Calu3 (cell line): ENCODE measurements at regions not wholly inside any gene's neighbourhood (a gene's known extent, or its start where the extent isn't known, plus 50 kb on each side); places are given as distances from the start of the nearest gene placed in this dataset.

ENCODE experiments used
- BruUV-seq: library from RNA; stranded (reverse); fragments of 400-500 nt; replicated peaks from 2 replicates; lab custom pipeline; 2021; lab: Mats Ljungman, UMichigan
- CTCF ChIA-PET: fragments of 300-600 bp; sonication (Branson Sonifier 250); formaldehyde crosslinking; loops from one replicate; lab custom pipeline; 2022; ENCODE audit warnings: antibody characterized with exemption; lab: Charles Lee
- DNase-seq: peaks from one replicate; pipeline ENCODE4 v3.0.0; 2022
- H3K27ac Mint-ChIP-seq: one replicate; pipeline ENCODE4 v1.8.0; 2022; ENCODE audit warnings: mixed read lengths; ENCODE audit not compliant: unreplicated experiment
- H3K27me3 Mint-ChIP-seq: one replicate; pipeline ENCODE4 v1.8.0; 2022; ENCODE audit warnings: mixed read lengths; ENCODE audit not compliant: unreplicated experiment
- H3K36me3 Mint-ChIP-seq: one replicate; pipeline ENCODE4 v1.8.0; 2022; ENCODE audit warnings: mild to moderate bottlenecking, moderate library complexity, mixed read lengths; ENCODE audit not compliant: insufficient read depth, unreplicated experiment
- H3K4me1 Mint-ChIP-seq: one replicate; pipeline ENCODE4 v1.8.0; 2022; ENCODE audit warnings: mild to moderate bottlenecking, low read depth, mixed read lengths; ENCODE audit not compliant: unreplicated experiment
- H3K4me3 Mint-ChIP-seq: one replicate; pipeline ENCODE4 v1.8.0; 2022; ENCODE audit warnings: mild to moderate bottlenecking, low read depth, moderate library complexity, mixed read lengths; ENCODE audit not compliant: unreplicated experiment
- H3K9me3 Mint-ChIP-seq: one replicate; pipeline ENCODE4 v1.8.0; 2022; ENCODE audit warnings: low read depth, mixed read lengths; ENCODE audit not compliant: unreplicated experiment
- intact Hi-C: fragments of 100-400 bp; cut with micrococcal nuclease; formaldehyde crosslinking; loops from one replicate; pipeline ENCODE4 v1.10.0; 2022; ENCODE audit not compliant: unreplicated experiment
- TF ChIP-seq, protein P1 (sequence below): fragments of 200-600 bp; IDR thresholded peaks from one replicate; pipeline ENCODE4 v1.8.0; 2022; ENCODE audit warnings: antibody characterized with exemption; ENCODE audit not compliant: unreplicated experiment

DNA sequence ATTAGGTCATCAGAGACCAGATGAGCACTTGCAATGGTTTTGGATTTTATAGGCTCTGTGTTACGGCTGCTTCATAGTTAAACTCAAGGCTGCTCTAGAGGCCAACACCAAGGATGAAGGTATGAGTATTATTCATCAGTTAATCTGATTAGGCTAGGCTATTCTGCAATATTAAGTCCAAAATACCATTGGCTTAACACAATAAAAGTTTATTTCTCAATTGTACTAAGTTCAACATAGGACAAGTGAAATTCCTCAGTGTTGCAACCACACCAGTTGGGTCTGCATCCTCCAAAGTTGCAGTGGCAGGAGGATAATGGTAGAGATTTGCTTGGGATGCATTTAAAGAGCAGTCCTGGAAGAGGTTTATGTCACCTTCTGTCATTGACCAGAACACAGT, 538.3 kb upstream of the CDH2 start:
- TF ChIP-seq, protein P1, sequence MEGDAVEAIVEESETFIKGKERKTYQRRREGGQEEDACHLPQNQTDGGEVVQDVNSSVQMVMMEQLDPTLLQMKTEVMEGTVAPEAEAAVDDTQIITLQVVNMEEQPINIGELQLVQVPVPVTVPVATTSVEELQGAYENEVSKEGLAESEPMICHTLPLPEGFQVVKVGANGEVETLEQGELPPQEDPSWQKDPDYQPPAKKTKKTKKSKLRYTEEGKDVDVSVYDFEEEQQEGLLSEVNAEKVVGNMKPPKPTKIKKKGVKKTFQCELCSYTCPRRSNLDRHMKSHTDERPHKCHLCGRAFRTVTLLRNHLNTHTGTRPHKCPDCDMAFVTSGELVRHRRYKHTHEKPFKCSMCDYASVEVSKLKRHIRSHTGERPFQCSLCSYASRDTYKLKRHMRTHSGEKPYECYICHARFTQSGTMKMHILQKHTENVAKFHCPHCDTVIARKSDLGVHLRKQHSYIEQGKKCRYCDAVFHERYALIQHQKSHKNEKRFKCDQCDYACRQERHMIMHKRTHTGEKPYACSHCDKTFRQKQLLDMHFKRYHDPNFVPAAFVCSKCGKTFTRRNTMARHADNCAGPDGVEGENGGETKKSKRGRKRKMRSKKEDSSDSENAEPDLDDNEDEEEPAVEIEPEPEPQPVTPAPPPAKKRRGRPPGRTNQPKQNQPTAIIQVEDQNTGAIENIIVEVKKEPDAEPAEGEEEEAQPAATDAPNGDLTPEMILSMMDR: no peak

DNA sequence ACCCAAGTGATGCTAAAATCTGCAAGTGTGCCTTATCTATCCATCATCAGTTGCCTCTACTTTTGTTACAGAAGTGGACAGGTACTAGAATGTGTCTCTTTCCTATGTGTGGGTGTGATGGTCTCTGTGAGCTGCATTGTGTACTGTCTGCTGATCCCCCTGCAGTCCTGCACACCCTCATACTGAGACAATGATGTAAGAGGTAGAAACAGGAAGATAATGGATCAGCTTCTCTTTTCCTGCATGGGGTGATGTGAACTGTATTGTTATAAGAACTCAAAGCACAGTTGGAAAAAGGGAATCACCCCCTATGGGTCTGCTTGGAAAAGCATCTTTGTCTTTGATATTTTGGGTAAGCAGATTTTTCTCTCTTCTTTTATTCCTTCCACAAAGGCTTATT, 537.6 kb upstream of the CDH2 start:
- TF ChIP-seq, protein P1: no peak
- intact Hi-C loops: no loop called here

More for the DNA sequence above, 538.3 kb upstream of the CDH2 start:
- no peak for DNase-seq
- CTCF ChIA-PET: no interaction called here
- intact Hi-C loops: no loop called here
- H3K4me1 Mint-ChIP-seq: no peaks in the 10 kb centered on the region
- H3K36me3 Mint-ChIP-seq: no peaks in the 10 kb centered on the region
- H3K27ac Mint-ChIP-seq: no peak overlapping the region
- peaks cover 3% of the 10 kb centered on the region for H3K9me3 Mint-ChIP-seq
- BruUV-seq: no TSS peak
- H3K4me3 Mint-ChIP-seq: no peak overlapping the region
- no peaks in the 10 kb centered on the region for H3K27me3 Mint-ChIP-seq

DNA sequence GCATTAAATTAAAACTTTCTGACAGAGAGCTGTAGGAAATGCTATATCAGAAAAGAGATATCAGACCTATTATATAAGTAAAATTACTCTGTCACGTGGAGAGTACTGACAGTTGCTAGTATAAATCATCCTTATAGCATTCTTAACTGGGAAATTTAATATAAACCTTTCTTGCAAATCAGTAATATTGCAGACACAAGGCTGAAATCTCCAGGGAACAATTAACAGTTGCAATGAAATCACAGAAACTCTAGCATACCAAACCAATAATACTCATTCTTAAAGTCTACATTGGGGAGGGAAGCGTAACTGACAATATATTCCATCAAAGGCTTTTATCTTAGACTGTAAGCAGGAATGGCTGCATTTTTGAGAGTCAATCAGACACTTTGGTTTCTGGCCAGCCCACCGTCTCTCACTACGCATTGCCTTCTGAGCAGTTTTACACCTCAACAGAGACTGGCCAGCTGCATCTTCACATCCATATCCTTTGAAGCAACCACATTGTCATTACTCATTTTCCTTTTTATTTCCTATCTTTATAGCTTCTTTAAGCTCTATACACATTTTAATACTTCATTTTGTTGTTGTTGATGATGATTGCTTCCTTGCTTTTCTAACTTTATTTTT, 536.0 kb upstream of the CDH2 start:
- TF ChIP-seq, protein P1: no peak
- no peak overlapping the region for H3K4me3 Mint-ChIP-seq
- no peaks in the 10 kb centered on the region for H3K27me3 Mint-ChIP-seq
- CTCF ChIA-PET: interaction anchor here (0.7 kb wide), 1 partner anchor 426 kb away, joined by 3 read pairs; no protein-coding TSS in a partner anchor
- DNase-seq: no peak
- no peaks in the 10 kb centered on the region for H3K4me1 Mint-ChIP-seq
- intact Hi-C loops: no loop called here
- BruUV-seq: no TSS peak
- H3K9me3 Mint-ChIP-seq: peaks cover 3% of the 10 kb centered on the region
- H3K27ac Mint-ChIP-seq: no peak overlapping the region
- H3K36me3 Mint-ChIP-seq: no peaks in the 10 kb centered on the region

More for the DNA sequence above, 537.6 kb upstream of the CDH2 start:
- no peaks in the 10 kb centered on the region for H3K27me3 Mint-ChIP-seq
- no peak for DNase-seq
- H3K4me3 Mint-ChIP-seq: no peak overlapping the region
- no peaks in the 10 kb centered on the region for H3K4me1 Mint-ChIP-seq
- CTCF ChIA-PET: no interaction called here
- no TSS peak for BruUV-seq
- H3K27ac Mint-ChIP-seq: no peak overlapping the region
- H3K9me3 Mint-ChIP-seq: peaks cover 3% of the 10 kb centered on the region
- no peaks in the 10 kb centered on the region for H3K36me3 Mint-ChIP-seq

GRCh38 chr18:28712172-28712571, 535.2 kb upstream of the CDH2 start:
- DNase-seq: no peak
- no peak overlapping the region for H3K27ac Mint-ChIP-seq
- no peaks in the 10 kb centered on the region for H3K4me1 Mint-ChIP-seq
- CTCF ChIA-PET: no interaction called here
- no peak overlapping the region for H3K4me3 Mint-ChIP-seq
- H3K9me3 Mint-ChIP-seq: no peaks in the 10 kb centered on the region
- H3K27me3 Mint-ChIP-seq: no peaks in the 10 kb centered on the region
- no peaks in the 10 kb centered on the region for H3K36me3 Mint-ChIP-seq
- BruUV-seq: no TSS peak
- intact Hi-C loops: no loop called here
- TF ChIP-seq, protein P1: no peak
